GM19372 (cell line): ENCODE measurements at regions not wholly inside any gene's neighbourhood (a gene's known extent, or its start where the extent isn't known, plus 50 kb on each side); places are given as distances from the start of the nearest gene placed in this dataset.

Source experiments
- ATAC-seq: cut with Tn5 transposase; IDR thresholded peaks from one replicate; pipeline ENCODE4 v1.9.1; 2021; ENCODE audit warnings: mild to moderate bottlenecking, low read depth, moderate library complexity; ENCODE audit not compliant: unreplicated experiment

DNA sequence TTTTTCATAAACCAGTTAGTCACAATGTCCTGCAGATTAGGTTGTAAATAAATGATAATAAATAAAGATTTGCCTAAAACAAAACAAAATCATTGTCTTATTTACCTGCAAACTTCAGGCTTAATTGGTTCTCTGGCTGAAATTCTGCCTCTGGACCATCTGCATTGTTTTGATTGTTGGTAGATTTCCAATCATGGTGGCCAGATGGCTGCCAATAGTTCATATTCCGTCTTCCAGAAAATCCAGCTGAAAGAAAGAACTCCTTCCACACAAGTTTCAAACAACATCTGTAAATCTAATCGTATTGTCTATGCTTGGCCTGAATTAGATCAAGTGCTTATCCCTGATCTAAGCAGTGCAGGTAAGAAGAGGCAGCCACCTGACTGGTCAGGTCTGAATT is 771.1 kb upstream of the ZEB2 start:
- no peak for ATAC-seq

GRCh38 chr2:145289946-145290345 is 770.0 kb upstream of the ZEB2 start:
- no peak for ATAC-seq

GRCh38 chr2:145288650-145289496 is 769.0 kb upstream of the ZEB2 start:
- no peak for ATAC-seq

DNA sequence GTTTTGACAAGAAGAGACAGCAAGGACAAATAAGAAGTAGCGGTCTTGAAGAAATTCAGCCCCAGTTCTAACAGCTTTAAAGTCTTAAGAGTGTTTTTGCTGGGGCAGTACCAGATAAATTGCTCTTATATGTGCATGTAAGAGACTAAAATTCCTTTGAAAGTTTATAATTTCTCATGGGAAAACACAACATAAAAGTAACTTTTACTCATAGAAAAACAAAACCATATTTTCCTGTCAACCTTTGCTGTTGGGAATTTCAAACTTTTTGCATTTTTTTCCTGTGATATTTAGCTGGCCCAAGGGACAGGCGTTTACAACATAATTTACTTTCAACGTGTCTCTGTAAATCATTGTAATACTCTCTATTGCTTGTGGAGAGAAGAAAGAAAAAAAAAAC is 767.8 kb upstream of the ZEB2 start:
- ATAC-seq: no peak

DNA sequence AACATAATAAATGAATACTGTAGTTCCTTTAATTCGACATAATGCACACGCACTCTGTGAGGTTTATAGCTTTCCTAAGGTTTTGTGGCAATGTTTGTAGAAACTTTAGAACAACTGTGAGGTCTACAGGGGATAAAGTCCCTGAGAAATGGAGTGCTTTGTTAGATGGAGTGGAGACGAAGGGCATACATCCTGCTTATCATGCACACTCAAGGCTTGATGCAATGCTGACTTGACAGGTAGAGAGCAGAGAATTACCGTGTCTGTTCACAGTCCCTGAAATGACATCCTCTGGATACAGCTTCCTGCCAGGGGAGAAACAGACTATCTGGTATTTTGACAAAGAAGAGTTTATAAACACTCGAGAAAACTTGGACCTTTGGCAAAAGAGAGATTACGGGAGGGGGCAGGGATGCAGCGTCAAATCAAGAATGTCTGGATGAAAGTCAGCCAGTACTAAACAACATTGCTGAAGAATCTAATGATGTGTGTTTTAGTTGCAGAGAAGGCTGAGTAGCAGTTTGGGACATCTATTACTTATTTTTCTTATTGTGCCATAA is 766.9 kb upstream of the ZEB2 start:
- ATAC-seq: no peak

- ATAC-seq: no peak
Observed at GRCh38 chr2:145284551-145284950, 764.6 kb upstream of the ZEB2 start.

- ATAC-seq: no peak
Observed at GRCh38 chr2:145283131-145283530, 763.2 kb upstream of the ZEB2 start.

DNA sequence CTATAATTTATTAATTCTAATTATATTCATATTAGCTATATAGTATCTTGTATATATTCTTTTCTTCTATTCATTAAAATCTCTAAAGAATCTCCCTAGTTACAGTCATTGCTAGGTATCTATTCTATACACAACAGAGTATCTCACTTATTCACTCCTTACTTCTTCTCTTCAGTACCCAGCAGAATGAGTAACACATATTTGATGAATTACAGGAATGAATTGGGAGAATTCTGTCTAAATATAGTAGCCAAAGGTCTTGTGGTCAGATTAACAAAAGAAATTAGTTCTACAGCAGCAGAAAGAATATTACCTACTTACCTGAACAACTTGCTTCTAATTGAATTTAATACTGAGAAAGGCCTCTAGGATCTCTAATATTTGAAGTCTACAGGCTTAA is 758.0 kb upstream of the ZEB2 start:
- no peak for ATAC-seq

GRCh38 chr2:145273840-145274239 is 753.9 kb upstream of the ZEB2 start:
- no peak for ATAC-seq

DNA sequence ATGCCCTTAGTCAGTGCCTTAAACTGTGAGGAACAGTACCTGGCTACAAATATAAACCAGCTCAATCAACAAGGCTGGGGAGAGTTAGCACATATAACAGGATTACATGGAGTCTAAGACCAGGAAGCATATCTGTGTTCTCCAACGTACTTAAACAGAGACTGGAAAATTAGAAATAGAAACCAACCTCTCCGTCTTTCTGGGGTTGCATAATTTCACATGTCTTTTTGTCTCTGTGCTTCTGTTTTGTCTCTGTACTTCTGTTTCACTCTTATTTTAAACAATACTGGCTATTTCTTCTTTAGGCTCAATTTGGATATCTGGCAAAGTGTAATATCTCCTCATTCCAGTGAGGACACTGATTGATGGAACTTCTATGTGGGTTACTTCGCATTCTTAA is 749.0 kb upstream of the ZEB2 start:
- ATAC-seq: no peak

GRCh38 chr2:145267451-145267850 is 747.5 kb upstream of the ZEB2 start:
- no peak for ATAC-seq

DNA sequence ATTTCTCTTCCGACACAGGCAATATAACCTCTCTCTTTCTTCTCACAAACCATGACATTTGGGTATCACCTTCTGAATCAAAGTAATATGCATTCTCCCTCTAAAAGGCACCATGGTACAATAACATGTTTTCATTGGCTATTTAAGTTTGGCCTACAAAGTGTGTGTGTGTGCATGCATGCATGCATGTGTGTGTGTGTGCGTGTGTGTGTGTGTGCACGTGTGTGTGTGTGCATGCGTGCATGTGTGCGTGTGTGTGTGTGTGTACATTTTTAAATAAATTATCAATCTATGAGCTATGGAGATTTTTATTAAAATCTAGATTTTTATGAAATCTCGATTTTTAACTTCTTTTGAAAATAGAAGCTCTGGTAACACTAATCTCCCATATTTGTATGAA is 745.3 kb upstream of the ZEB2 start:
- no peak for ATAC-seq

- no peak for ATAC-seq
Observed at GRCh38 chr2:145260674-145261073, 740.8 kb upstream of the ZEB2 start.

DNA sequence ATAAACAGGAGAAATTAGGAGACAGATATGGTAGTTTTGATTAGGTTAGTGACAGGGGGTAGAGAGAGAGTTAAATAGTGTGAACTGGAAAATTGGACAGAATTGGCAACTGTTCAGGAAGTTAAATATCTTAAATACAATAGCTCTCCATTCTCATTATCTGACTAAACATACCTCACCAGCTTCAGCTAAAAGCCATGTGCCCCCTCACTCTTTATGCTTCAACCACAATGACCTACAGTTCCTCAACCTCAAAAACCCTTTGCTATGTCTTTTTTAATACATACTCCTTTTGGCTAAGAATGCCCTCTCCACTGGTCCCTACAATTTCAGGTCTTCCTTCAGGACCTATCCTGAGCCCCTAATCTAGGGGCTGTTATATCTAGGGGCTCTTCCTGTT is 740.2 kb upstream of the ZEB2 start:
- ATAC-seq: no peak

DNA sequence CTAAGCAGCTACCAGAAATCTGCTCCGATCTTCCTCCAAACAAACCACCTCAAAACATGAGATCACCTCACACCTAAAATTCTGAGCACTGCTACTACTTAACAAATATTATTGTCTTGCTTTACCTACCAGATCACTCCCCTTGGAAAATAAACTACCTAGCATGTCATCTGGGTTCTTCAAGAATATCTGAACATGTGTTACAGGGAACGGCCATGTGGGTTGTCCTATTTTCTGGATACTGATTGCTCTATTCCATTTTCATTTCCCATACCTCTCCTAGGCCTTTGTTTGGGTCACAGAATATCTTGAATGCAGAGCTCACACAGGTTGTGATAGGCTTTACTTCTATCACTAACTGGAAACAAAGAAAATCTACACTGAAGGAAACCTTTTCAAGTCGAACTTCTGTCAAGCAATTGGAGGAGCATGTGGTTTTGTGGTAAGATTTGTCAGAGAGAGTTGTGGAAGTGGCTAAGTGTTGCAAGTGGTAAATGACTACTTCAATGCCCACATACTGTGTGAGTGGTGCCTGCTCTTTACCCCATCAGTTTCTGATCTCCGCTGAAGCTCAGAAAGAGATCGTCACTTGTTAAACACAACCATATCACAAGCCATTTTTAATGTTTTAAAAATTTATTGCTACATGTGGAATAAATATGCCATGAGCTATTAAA is 739.1 kb upstream of the ZEB2 start:
- no peak for ATAC-seq

- ATAC-seq: no peak
Observed at GRCh38 chr2:145257931-145258330, 738.0 kb upstream of the ZEB2 start.

DNA sequence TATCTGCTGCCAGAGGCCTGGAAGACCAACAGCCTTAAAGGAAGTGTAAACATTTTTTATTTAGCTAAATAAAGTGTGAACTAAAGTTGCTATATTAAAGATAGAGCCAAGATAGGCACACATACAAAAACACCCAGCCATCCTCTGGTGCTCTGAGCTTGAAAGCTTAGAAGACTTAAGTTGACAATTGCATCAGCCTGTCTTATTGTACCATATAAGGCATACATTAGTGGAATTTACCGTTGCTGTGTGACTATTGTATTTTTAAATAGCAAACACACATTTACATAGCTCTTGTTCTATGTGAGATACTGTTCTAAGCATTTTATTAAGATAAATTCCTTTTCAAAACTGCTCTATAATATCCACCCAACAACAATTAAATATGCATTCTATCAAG is 736.6 kb upstream of the ZEB2 start:
- no peak for ATAC-seq

DNA sequence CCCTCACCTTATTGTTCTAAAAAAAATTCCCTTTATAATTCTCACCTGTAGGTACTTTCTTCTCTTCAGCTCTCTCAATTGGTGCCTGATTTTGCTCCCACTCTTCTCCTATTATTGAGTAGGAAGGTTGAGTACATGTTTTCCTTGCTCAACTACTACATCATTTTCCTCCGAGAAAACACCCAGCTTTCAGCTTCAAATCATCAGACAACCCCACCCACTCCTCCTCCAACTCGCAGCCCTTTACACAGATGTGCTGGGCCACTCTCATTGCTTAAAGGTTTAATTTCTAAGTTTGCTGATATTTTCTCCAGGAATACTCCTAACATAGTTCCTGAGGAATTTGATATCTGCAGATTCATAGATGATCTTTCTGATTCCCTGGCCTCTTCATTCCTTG is 734.4 kb upstream of the ZEB2 start:
- no peak for ATAC-seq

GRCh38 chr2:145253492-145253891 is 733.6 kb upstream of the ZEB2 start:
- no peak for ATAC-seq

- ATAC-seq: no peak
Observed at GRCh38 chr2:145245268-145245870, 725.5 kb upstream of the ZEB2 start.

- no peak for ATAC-seq
Observed at GRCh38 chr2:145235312-145235711, 715.4 kb upstream of the ZEB2 start.
